K562 (cell line): ENCODE measurements at regions not wholly inside any gene's neighbourhood (a gene's known extent, or its start where the extent isn't known, plus 50 kb on each side); places are given as distances from the start of the nearest gene placed in this dataset.

Experiments used
- ATAC-seq: fragments of 200-7000 bp; cut with Tn5 transposase; 3 replicates; pipeline ENCODE4 v1.9.1; 2020; ENCODE audit warnings: moderate library complexity
- BruUV-seq: library from RNA; stranded (reverse); fragments of 400-500 nt; replicated peaks from 2 replicates; lab custom pipeline; 2021; lab: Mats Ljungman, UMichigan
- CTCF ChIA-PET: fragments of 300-600 bp; formaldehyde crosslinking; extraction: SDS; loops from one replicate; lab custom pipeline; 2021; ENCODE audit warnings: low intra/inter-chr PET ratio; lab: Yijun Ruan, JAX
- POLR2A ChIA-PET: fragments of 300-600, 350-650 bp; sonication (Branson Sonifier 250); formaldehyde crosslinking; extraction: SDS; loops from one replicate; lab custom pipeline; 2021; ENCODE audit warnings: antibody characterized with exemption, inconsistent platforms; lab: Yijun Ruan, JAX
- DNase-seq, 4 experiments: peaks; one replicate each; pipeline versions ENCODE4 v3.0.0 to v3.0.0-alpha.2; 2011 to 2018; ENCODE audit warnings: low spot score in 3 of 4, mixed read lengths in 3 of 4; ENCODE audit errors: extremely low read depth in 1 of 4
- FAIRE-seq: peaks from 2 replicates; lab custom pipeline; 2011; peaks lifted over from hg19 to GRCh38; lab: Jason Lieb, UNC
- H2AFZ ChIP-seq: 2 replicates; pipeline ENCODE4 v1.6.0; 2011; ENCODE audit warnings: low read depth, low read length, control low read depth, inconsistent platforms
- H3K27ac ChIP-seq: fragments of 200-600 bp; 3 replicates; pipeline ENCODE4 v1.8.0; 2011; ENCODE audit warnings: low read depth, mild to moderate bottlenecking, control low read depth, inconsistent platforms, low read length, moderate library complexity, mixed read lengths; ENCODE audit errors: extremely low read depth
- H3K27me3 ChIP-seq, 2 experiments: fragments of 300-600 bp in 1 of 2; 2 replicates in 1 of 2; 3 replicates in 1 of 2; pipeline versions ENCODE4 v1.6.0 to v1.8.0; 2011; ENCODE audit warnings: inconsistent platforms in 2 of 2, low read length in 2 of 2, mild to moderate bottlenecking in 1 of 2, mixed read lengths in 1 of 2, moderate library complexity in 1 of 2; ENCODE audit not compliant: control insufficient read depth in 2 of 2, insufficient read depth in 2 of 2
- H3K36me3 ChIP-seq: fragments of 300-600 bp; 3 replicates; pipeline ENCODE4 v1.8.0; 2011; ENCODE audit warnings: mild to moderate bottlenecking, low read length, inconsistent platforms; ENCODE audit not compliant: control insufficient read depth, insufficient read depth
- H3K4me1 ChIP-seq, 2 experiments: fragments of 200-600 bp in 1 of 2; replicated peaks in 1 of 2; 2 replicates in 1 of 2; 3 replicates in 1 of 2; pipeline versions ENCODE4 v1.5.1 to v1.8.0; 2011; ENCODE audit warnings: inconsistent platforms in 2 of 2, low read length in 2 of 2, mild to moderate bottlenecking in 1 of 2, mixed read lengths in 1 of 2, moderate library complexity in 1 of 2; ENCODE audit not compliant: control insufficient read depth in 2 of 2, insufficient read depth in 2 of 2
- H3K4me2 ChIP-seq: 2 replicates; pipeline ENCODE4 v1.6.1; 2011; ENCODE audit warnings: low read length, control low read depth, inconsistent platforms, mixed read lengths; ENCODE audit not compliant: insufficient read depth
- H3K4me3 ChIP-seq: fragments of 200-600 bp; sonication (generic), shearing (Covaris generic); 2 replicates; pipeline ENCODE4 v1.5.1; 2016; ENCODE audit warnings: control low read depth, inconsistent platforms
- H3K79me2 ChIP-seq: fragments of 200-600 bp; 3 replicates; pipeline ENCODE4 v1.8.0; 2011; ENCODE audit warnings: low read length, inconsistent platforms; ENCODE audit not compliant: control insufficient read depth, insufficient read depth
- H3K9ac ChIP-seq, 2 experiments: 2 replicates each; pipeline versions ENCODE4 v1.6.0 to v1.6.1; 2011; ENCODE audit warnings: low read depth in 2 of 2, low read length in 2 of 2, control low read depth in 1 of 2, inconsistent platforms in 1 of 2, mild to moderate bottlenecking in 1 of 2, mixed read lengths in 1 of 2; ENCODE audit not compliant: insufficient read depth in 1 of 2
- H3K9me1 ChIP-seq: one replicate; pipeline ENCODE4 v1.6.0; 2011; ENCODE audit warnings: inconsistent platforms, mild to moderate bottlenecking, low read length, moderate library complexity; ENCODE audit not compliant: control insufficient read depth, insufficient read depth
- H3K9me3 ChIP-seq: replicated peaks from 2 replicates; pipeline ENCODE4 v1.5.1; 2011; ENCODE audit warnings: low read depth, low read length, inconsistent platforms; ENCODE audit not compliant: control insufficient read depth, insufficient read depth
- H4K20me1 ChIP-seq: replicated peaks from 2 replicates; pipeline ENCODE4 v1.6.1; 2011; ENCODE audit warnings: low read length, inconsistent platforms, mixed read lengths; ENCODE audit not compliant: control insufficient read depth, insufficient read depth
- COPS2 ChIP-seq: fragments of 450-650 bp; conservative IDR thresholded peaks from 2 replicates; pipeline ENCODE4 v1.6.1; 2016; ENCODE audit warnings: mild to moderate bottlenecking, moderate library complexity
- POLR2B ChIP-seq: fragments of 450-650 bp; IDR thresholded peaks from 2 replicates; pipeline ENCODE4 v1.6.1; 2018; ENCODE audit warnings: low read depth; ENCODE audit not compliant: partially characterized antibody
- TGIF2 ChIP-seq: sonication (generic); formaldehyde crosslinking; IDR thresholded peaks from 2 replicates; pipeline ENCODE4 v1.8.1; 2022; ENCODE audit warnings: mild to moderate bottlenecking, missing genetic modification reagents, moderate library complexity
- WGBS: fragments of 100-300 bp; shearing (Covaris generic); methylation state at CpG from one replicate; pipeline ENCODE4 v1.1.6; 2016; ENCODE audit warnings: low coverage, mixed read lengths; ENCODE audit not compliant: insufficient coverage; ENCODE audit errors: missing lambda C conversion rate; 5-methylcytosine and 5-hydroxymethylcytosine counted together
- in situ Hi-C: fragments of 300-500 bp; cut with MboI; formaldehyde crosslinking; loops from 4 replicates; pipeline ENCODE4 v1.15.0; 2018; ENCODE audit warnings: inconsistent platforms, mixed read lengths
- intact Hi-C: fragments of 100-400 bp; cut with micrococcal nuclease; formaldehyde crosslinking; loops from 2 replicates; pipeline ENCODE4 v1.14.2; 2022
- TF ChIP-seq, protein P1 (sequence below): sonication (generic); formaldehyde crosslinking; IDR thresholded peaks from 2 replicates; pipeline ENCODE4 v1.8.1; 2023; ENCODE audit warnings: mild to moderate bottlenecking, missing genetic modification reagents
- TF ChIP-seq, protein P2 (sequence below): sonication (generic); formaldehyde crosslinking; IDR thresholded peaks from 2 replicates; pipeline ENCODE4 v1.8.1; 2023; ENCODE audit warnings: mild to moderate bottlenecking, missing genetic modification reagents
- TF ChIP-seq, protein P3 (sequence below): fragments of 450-650 bp; IDR thresholded peaks from 2 replicates; pipeline ENCODE4 v1.6.1; 2016; ENCODE audit warnings: low read depth, mild to moderate bottlenecking, moderate library complexity

DNA sequence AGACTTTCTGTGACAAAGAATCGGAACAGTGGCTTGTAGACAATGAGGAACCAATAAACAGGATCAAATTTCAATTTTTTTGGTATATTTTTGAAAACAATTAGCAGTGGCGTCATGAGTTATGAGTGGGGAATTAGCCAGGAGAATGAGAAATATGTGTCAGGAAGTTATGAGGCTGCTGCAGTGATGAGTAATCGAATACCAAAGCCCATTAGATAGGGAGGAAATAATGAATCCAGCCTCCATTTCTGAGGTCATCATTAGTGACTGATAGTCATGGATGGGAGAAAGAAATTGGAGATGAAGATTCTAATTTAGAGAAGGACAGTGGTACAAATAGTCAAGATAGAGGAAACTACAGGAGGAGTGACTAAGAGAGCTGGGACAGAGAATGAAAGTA lies 673.1 kb upstream of the VRK2 start (continued):
- TF ChIP-seq, protein P1, sequence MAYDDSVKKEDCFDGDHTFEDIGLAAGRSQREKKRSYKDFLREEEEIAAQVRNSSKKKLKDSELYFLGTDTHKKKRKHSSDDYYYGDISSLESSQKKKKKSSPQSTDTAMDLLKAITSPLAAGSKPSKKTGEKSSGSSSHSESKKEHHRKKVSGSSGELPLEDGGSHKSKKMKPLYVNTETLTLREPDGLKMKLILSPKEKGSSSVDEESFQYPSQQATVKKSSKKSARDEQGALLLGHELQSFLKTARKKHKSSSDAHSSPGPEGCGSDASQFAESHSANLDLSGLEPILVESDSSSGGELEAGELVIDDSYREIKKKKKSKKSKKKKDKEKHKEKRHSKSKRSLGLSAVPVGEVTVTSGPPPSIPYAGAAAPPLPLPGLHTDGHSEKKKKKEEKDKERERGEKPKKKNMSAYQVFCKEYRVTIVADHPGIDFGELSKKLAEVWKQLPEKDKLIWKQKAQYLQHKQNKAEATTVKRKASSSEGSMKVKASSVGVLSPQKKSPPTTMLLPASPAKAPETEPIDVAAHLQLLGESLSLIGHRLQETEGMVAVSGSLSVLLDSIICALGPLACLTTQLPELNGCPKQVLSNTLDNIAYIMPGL (CRISPR knock-in tag) = no peak

DNA sequence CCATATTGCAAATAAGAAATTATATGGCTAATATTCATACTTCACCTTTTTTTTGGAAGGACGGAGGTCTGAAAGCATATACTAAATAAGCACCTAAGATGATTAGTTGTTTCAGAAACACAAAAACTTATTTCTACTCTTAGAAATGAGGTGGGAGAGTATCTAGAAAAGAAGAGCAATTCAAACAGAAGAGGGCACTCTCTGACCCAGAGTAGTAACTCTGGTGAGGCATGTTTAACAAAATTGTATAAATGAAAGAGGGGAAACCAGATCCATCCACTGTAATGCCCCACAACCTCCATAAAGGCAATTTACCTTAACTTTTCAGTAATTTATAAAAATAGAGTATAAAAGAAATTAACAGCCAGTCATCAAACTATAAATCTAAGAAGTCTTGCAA lies 669.6 kb upstream of the VRK2 start:
- no peaks in the 10 kb centered on the region for H3K9me1 ChIP-seq
- no peaks in the 10 kb centered on the region for H4K20me1 ChIP-seq
- no peak overlapping the region for H2AFZ ChIP-seq
- 0% methylated on average over 1 of the region's 1 CpG for WGBS
- TF ChIP-seq COPS2 = no peak
- TF ChIP-seq, protein P2, sequence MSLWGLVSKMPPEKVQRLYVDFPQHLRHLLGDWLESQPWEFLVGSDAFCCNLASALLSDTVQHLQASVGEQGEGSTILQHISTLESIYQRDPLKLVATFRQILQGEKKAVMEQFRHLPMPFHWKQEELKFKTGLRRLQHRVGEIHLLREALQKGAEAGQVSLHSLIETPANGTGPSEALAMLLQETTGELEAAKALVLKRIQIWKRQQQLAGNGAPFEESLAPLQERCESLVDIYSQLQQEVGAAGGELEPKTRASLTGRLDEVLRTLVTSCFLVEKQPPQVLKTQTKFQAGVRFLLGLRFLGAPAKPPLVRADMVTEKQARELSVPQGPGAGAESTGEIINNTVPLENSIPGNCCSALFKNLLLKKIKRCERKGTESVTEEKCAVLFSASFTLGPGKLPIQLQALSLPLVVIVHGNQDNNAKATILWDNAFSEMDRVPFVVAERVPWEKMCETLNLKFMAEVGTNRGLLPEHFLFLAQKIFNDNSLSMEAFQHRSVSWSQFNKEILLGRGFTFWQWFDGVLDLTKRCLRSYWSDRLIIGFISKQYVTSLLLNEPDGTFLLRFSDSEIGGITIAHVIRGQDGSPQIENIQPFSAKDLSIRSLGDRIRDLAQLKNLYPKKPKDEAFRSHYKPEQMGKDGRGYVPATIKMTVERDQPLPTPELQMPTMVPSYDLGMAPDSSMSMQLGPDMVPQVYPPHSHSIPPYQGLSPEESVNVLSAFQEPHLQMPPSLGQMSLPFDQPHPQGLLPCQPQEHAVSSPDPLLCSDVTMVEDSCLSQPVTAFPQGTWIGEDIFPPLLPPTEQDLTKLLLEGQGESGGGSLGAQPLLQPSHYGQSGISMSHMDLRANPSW (CRISPR knock-in tag) = no peak
- no peak for TF ChIP-seq TGIF2 (CRISPR knock-in tag)
- TF ChIP-seq, protein P3, sequence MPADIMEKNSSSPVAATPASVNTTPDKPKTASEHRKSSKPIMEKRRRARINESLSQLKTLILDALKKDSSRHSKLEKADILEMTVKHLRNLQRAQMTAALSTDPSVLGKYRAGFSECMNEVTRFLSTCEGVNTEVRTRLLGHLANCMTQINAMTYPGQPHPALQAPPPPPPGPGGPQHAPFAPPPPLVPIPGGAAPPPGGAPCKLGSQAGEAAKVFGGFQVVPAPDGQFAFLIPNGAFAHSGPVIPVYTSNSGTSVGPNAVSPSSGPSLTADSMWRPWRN = no peak
- TF ChIP-seq POLR2B = no peak
- no peak overlapping the region for H3K4me2 ChIP-seq
- DNase-seq (no peak), FAIRE-seq (no peak), ATAC-seq (no peak)
- no peaks in the 10 kb centered on the region for H3K27me3 ChIP-seq
- ChIA-PET CTCF (interaction anchor here (0.7 kb wide), 1 partner anchor 1123 kb away, joined by 3 read pairs; no protein-coding TSS in a partner anchor), POLR2A (no interaction called here)
- H3K9ac ChIP-seq = no peak overlapping the region
- BruUV-seq = no TSS peak
- no peaks in the 10 kb centered on the region; the same call in 1 of the 2 replicates for H3K9me3 ChIP-seq
- no peaks in the 10 kb centered on the region for H3K4me1 ChIP-seq
- intact Hi-C loops = no loop called here
- no peaks in the 10 kb centered on the region for H3K79me2 ChIP-seq
- no peak overlapping the region for H3K4me3 ChIP-seq
- H3K36me3 ChIP-seq = no peaks in the 10 kb centered on the region
- in situ Hi-C loops = no loop called here
- H3K27ac ChIP-seq = no peak overlapping the region
